ENCODE measurements at regions not wholly inside any gene's neighbourhood (a gene's known extent, or its start where the extent isn't known, plus 50 kb on each side); places are given as distances from the start of the nearest gene placed in this dataset.

DNA sequence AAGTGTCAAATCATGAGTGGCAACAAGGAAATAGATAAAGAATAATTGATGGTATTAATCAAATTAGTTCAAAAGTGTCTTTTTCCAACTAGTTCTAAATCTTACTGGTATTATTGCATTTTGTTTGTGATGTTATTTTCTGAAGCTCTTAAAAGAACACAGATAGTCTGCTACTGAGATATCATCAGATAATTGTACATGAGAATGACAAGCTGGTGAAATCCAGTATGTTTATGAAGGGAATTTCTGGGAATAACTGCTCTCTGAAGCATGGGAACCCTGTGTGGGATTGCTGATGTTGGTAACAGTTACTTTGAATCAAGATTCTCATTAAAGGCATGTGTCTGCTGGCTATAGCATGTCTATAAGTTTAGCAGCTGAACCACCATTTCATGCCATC, 190.3 kb upstream of the CDIN1 start:
- intact Hi-C loops (cut with DNase I): no loop called here
- no peak for DNase-seq (ENCODE audit: low spot score)

DNA sequence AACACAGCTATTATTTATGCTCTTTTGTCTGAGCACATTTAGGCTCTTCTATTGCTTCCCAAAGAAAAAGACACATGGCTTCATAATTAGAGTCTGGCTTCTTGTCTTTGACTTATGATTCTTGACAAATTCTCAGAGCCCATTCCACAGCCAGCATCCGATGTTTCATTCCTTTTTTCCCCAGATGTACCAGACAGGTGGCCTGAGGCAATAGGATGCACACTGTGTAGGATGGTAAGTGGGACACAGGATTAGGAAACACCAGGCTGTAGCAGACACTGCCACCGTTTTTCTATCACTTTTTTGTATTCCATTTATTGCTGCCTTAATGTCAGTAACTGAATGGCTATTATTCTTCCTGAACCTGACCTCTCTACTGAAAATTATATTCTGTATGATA, 188.9 kb upstream of the CDIN1 start:
- intact Hi-C loops (cut with DNase I): no loop called here
- no peak for DNase-seq (ENCODE audit: low spot score)

DNA sequence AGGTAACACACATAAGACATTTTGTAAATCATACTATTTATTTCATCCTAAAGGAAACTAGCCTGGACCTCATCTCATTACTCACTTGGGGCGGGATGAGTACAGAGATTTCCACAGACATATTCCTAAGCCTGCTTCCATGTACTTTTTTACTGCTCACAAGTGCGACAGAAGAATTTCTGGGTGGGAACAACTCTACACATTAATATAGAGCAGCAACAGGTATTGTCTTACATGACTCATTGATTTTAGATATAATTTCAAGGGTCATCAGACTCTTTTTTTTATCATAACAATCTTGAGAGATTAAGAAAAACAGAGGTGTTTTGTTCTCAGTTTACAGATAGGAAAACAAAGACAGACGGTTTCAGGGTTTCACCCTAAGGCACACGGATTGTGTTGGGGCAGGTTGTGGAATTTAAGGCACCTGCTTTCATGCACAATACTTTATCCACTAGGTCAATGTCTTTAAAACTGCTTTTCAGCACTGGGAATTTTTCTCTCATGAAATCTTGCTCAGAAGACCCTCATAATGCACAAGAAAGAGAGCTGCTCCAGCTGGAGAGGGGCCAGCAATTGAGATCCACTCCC, 186.7 kb upstream of the CDIN1 start:
- intact Hi-C loops (cut with DNase I): no loop called here

DNA sequence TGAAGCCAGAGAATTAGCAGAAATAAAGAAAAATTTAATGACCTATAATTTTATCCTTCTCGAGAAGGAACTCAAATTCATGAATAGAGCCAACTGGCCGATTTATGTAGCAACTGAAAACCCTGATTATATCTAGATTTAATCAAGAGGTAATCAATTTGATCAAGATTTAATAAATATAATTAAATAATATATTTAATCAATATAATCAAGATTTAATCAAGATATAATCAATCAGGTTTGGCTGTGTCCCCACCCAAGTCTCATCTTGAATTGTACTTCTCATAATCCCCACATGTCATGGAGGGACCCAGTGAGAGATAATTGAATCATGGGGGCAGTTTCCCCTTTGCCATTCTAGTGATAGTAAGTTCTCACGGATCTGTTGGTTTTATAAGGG, 181.2 kb upstream of the CDIN1 start:
- intact Hi-C loops (cut with DNase I): no loop called here
- no peak for DNase-seq (ENCODE audit: low spot score)

More for the DNA sequence above, 186.7 kb upstream of the CDIN1 start:
- no peak for DNase-seq (ENCODE audit: low spot score)

DNA sequence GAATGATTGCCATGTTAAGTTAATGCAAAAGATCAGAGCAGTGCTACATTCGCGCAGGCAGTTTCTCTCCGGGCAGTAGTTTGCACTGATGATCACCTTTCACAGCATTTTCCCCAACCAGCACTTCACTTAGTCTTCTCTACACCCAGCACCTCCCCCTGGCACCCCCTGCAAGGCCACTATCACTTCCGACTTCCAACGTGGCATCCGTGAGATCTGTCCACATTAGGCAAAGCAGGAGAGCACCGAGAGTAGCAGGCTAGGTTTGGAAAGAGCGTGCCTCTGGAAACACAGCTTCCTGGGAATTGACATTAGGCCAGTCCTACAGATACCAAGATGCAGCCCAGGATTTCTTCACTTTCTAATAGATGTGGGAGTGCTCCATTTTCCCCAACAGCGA, 180.2 kb upstream of the CDIN1 start:
- intact Hi-C loops (cut with DNase I): no loop called here
- DNase-seq (ENCODE audit: low spot score): no peak

DNA sequence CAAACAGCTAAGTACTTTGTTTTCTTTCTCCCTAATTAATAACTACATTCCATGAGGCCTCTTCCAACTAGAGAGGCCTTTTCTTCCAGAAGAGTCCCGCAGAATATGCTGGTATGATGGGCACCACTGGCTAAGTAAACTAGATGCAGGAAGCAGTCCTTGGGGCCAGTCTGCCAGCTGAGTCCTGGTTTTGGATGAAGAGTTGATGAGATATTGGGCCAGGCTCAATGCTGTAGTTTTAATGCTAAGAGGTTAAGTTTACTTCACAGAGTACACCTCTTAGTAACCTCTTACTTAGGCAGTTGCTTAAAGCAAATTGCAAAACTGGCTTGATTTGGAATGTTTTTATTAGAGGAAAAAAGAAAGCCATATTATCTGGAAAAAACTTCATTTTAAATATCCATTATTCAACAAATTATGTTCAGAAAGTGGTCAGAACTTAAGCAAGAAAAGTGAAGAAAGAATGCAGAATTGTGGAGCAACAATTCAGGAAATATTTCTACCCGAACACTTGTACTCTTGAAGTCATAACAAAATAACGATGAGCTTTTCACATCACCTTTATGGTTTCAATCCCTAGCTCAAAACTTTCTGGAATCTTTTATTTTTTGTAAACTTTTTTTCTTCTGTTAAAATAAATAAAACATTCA, 178.4 kb upstream of the CDIN1 start:
- DNase-seq (ENCODE audit: low spot score): no peak
- intact Hi-C loops (cut with DNase I): no loop called here

DNA sequence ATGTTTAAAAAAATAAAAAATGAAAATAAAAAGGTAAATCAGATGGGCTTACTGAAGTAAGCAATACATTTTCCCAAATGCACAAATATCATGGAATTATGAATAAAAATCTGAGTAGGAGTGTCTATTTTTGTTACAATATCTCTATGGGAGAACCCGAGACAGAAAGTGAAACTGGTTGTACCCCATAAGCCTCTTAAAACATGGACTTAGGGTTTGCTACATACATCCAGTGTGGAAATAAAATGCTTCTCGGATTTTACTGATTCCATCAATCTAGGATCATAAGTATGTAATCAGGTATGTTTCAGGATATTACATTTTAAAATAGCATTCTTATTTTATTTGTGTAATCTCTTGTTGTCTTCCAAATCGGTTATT, 177.8 kb upstream of the CDIN1 start:
- DNase-seq (ENCODE audit: low spot score): no peak
- intact Hi-C loops (cut with DNase I): no loop called here

DNA sequence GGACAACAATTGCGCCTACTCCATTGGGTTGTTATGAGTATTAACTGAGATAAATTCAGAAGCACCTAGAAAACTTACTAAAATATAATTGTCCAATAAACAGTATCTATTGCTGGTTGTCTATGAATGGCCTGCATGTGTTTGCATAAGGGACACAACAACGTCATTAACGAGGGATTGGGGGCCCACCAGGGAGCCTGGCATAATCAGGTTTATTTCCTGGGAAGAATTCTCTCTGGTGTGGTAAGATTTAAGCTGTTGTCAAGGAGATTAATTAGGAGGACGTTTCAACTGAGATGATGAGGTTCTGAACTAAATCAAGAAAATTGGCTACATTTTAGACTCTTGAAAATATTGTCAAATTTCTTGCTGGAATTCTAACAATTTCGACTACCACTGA, 176.1 kb upstream of the CDIN1 start:
- DNase-seq (ENCODE audit: low spot score): no peak
- intact Hi-C loops (cut with DNase I): no loop called here

DNA sequence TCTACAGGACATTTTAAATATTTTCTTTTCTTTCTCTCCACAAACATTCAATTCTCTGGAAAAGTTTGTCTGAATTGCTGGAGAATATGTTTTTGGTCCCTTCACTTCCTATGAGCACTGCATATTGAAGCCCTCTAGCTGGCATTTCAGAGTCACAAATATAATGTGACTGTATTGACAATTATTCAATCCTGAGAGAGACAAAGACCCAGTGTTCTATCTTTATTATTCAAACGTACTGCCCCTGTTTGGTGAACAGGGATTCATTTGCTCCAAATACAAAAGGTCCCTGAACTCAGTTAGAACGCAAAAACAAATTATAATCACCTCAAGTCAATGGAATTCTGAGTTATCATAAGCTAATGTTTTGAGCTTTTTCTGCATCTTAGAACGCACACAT, 173.1 kb upstream of the CDIN1 start:
- no peak for DNase-seq (ENCODE audit: low spot score)
- intact Hi-C loops (cut with DNase I): no loop called here

DNA sequence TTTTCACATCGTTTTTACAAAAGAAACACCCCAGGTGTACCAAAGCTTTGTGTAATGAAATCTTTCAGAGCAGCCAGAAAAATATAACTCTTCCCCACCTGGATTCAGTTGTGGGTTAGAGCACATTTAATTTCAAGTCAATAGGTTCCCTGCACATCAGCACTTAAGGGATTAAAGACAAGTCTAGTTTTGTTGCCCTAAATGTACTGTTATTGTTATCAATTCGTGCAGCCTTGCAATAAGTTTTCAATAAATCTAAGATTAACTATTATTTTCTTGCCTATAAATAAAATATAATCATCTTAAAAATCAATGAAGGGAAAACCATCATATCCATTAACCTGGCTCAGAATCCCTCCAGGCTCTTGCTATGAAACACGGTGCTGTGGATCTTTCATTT, 172.5 kb upstream of the CDIN1 start:
- intact Hi-C loops (cut with DNase I): no loop called here

DNA sequence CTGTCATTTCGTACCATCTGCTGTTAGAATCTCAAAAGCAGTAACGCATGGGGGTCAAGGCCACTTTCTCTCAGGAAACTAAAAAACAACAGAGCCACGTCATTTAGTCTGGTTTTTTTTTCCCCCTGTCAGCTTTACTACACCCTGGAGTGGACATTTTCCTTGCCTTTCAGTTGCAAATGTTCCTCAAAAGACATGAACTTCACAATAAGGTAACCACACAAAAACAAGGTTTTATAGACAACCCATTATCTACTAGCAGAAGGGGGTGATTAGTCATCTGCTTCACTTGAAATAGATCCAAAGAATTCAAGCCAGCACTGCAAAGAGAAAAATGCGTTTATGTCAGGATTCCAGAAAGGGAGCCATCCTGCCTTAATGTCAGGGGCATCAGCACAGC, 171.8 kb upstream of the CDIN1 start:
- intact Hi-C loops (cut with DNase I): no loop called here
- no peak for DNase-seq (ENCODE audit: low spot score)

More for the DNA sequence above, 172.5 kb upstream of the CDIN1 start:
- no peak for DNase-seq (ENCODE audit: low spot score)

DNA sequence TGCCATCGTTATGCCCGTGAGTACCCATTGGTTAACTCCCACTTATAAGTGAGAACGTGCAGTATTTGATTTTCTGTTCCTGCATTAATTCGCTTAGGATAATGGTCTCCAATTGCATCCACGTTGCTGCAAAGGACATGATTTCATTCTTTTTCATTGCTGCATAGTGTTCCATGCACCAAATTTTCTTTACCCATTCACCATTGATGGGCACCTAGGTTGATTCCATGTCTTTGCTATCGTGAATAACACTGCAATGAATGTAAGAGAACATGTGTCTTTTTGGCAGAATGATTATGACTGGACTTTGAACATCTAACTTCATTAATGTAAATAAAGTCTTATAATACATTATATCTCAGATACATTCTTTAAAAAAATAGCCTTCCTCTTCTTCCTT, 169.6 kb upstream of the CDIN1 start:
- DNase-seq (ENCODE audit: low spot score): no peak
- intact Hi-C loops (cut with DNase I): no loop called here

DNA sequence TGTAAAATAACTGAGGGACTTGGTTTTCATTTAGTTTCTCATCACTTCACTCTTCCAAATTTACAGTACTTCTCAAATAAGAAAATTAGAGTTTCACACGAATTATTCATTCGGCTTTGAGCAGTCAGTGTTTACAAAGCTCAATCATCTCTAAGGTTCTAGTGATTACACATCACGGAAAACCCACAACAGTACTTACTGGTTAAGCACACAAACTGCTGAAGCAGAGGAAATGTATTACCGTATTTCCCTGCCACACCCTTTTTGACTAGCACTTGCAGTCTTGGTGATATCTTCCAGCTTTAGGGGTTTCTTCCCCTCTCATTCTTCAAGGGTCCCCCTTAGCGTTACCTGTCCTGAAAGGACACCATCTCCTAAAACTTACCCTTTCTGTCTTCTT, 164.8 kb upstream of the CDIN1 start:
- no peak for DNase-seq (ENCODE audit: low spot score)
- intact Hi-C loops (cut with DNase I): no loop called here

DNA sequence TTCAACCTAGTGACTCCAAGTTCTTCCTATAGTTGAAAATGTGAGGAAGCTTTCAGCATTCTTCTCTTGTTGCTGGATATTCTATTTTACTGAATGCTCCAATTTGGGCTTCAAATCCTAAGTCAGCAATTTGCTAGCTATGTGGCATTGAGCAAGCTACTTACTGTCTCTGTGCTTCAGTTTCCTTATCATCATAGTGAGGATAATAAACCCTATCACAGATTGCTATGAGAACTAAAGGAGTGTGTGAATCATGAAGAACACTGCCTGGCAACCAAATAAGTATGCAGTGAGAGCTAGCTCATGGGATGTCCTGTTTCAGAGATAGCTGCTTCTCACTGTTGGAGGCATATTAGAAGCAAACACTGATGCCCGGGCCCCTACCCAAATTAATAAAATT, 163.8 kb upstream of the CDIN1 start:
- intact Hi-C loops (cut with DNase I): no loop called here
- DNase-seq (ENCODE audit: low spot score): no peak

DNA sequence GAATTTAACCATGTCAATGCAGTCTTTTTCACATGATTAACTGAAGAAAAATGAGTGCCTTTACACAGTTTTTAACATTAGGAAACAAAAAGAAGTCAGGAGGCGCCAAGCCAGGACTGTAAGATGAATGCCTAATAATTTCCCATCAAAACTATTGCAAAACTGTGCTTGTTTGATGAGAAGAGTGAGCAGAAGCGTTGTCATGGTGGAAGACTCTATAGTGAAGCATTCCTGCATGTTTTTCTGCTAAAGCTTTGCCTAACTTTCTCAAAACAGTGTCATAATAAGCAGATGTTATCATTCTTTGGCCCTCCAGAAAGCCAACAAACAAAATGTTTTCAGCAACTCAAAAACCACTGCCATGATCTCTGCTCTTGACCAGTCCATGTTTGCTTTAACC, 156.8 kb upstream of the CDIN1 start:
- intact Hi-C loops (cut with DNase I): no loop called here
- no peak for DNase-seq (ENCODE audit: low spot score)

DNA sequence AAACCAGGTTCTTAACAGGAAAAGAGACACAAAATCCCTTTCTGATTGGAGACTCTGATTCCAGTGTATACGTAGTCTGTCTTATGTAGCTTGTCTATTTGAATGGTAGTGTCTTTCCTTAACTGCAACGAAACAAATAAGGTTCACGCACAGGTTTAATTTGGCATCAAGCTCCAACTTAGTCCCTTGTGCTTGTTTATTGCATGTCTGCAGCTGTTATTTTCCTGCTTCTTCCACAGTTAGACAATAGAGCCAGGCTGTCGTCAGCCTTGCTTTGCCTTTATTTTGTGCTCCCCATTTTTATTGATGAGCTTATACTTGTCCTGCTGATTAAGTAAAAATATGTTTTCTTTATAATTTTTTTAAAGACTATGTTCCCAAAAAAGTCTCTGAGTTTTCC, 152.7 kb upstream of the CDIN1 start:
- intact Hi-C loops (cut with DNase I): no loop called here
- no peak for DNase-seq (ENCODE audit: low spot score)

DNA sequence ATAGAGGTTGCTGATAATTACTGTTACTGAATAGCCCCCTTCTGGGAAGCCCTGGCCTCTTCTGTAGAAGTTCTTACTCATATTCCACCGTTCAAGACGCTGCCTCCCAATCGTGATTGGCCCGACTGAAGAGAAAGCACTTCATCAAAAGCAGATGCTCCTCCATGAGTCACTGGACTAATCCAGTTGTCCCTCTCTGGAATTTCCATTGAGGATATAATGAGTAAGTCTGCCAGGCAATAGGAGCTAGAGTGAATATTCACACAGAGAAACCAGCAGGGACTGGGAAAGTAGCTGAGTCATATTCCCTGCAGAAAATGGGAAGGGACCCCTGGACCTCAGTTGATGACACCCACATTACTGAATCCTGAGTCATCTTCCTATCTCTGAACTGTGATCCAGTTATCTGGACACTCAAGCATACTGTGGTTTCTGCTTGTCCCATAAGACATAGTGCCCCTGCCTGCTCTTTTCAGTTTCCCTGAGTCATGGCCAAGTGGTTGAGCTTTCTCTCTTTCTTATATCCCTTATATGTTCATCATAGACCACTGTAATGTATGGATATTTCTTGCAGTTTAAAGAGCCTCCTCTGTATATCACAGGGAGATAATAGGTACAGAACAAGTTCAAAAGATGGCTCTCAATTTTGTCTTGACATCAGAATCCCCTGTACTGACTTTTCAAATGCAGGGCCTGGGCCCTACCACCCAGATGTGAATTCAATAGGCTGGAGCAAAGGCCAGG, 151.2 kb upstream of the CDIN1 start:
- no peak for DNase-seq (ENCODE audit: low spot score)
- intact Hi-C loops (cut with DNase I): no loop called here

DNA sequence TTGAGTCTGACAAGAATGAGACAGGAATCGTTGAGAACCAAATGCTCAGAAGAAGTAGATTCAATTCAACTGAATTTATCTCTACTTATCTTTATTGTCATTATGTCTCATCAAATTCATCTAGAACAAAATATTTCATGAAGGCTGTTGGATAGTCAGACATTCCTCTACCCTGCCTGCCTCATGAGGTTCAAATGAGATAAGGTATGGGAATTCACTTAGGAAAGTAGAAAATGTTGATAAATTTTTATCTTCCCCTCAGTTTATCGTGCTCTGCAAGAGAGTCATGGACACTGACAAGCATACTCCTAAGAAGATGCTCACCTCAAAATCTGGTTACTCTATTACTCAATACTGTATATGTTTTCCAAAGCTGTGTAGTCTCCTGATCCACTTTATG, 149.7 kb upstream of the CDIN1 start:
- no peak for DNase-seq (ENCODE audit: low spot score)
- intact Hi-C loops (cut with DNase I): no loop called here

DNA sequence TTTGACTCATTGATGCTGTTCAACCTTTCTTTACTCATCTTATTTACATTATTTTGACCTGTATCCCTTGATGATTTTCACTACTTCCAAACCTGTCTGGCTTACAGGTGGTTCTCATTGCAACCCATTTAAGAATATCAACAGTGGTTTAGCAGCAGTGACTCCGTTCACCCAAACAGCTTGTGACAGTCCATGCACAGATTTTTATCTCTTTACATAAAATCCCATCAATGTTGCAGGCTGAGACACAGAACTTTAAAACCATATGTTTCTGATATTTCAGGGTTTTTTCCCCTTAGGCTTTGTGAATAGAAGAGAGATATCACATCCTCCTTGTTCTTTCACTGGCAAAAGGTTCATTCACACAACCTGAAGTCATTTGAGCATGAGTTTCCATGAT, 149.1 kb upstream of the CDIN1 start:
- DNase-seq (ENCODE audit: low spot score): no peak
- intact Hi-C loops (cut with DNase I): no loop called here

DNA sequence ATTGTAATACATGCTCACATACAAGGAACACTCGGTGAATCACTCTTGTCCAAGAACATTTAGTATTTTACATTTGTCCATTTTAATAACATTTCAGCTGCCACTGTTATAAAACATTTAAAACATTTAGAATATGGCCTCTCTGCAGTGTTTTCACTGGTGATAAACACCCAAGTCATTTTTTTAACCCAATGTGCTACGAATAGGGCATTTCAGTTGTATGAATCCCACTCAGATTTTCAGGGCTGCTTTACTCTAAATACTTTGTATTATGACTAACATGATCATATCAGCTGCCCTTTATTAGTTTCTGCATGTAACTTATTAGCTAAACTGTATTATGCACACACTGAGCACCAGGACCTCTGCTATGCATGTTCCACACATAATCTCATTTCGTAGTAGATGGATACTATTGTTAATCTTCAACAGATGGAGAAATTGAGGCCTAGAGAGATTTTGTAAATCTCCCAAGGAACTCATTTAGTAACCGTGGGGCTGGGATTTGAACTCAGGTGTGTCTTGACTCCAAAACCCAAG, 148.6 kb upstream of the CDIN1 start:
- intact Hi-C loops (cut with DNase I): no loop called here
- DNase-seq (ENCODE audit: low spot score): no peak

DNA sequence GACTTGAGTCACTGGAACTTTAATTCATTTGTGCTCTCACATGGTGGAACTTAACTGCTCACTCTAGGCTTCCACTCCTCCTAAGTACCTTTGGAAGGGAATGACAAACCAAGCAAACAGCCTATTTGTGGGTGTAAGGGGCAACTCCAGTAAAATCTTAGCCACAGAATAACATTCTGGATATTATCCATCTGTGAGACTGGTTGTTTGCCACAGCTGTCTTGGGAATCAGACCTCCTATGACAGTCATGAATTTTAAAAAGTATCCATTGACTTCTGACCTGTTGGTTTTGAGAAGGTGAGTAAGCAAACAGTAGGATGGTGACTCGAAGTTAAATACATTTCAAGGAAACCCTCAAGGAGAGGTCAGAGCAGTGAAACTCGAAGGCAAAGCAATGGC, 147.3 kb upstream of the CDIN1 start:
- no peak for DNase-seq (ENCODE audit: low spot score)
- intact Hi-C loops (cut with DNase I): no loop called here
